K562 (cell line): ENCODE measurements at regions not wholly inside any gene's neighbourhood (a gene's known extent, or its start where the extent isn't known, plus 50 kb on each side); places are given as distances from the start of the nearest gene placed in this dataset.

Experiments used
- ATAC-seq: fragments of 200-7000 bp; cut with Tn5 transposase; 3 replicates; pipeline ENCODE4 v1.9.1; 2020; ENCODE audit warnings: moderate library complexity
- BruUV-seq: library from RNA; stranded (reverse); fragments of 400-500 nt; replicated peaks from 2 replicates; lab custom pipeline; 2021; lab: Mats Ljungman, UMichigan
- CTCF ChIA-PET: fragments of 300-600 bp; formaldehyde crosslinking; extraction: SDS; loops from one replicate; lab custom pipeline; 2021; ENCODE audit warnings: low intra/inter-chr PET ratio; lab: Yijun Ruan, JAX
- POLR2A ChIA-PET: fragments of 300-600, 350-650 bp; sonication (Branson Sonifier 250); formaldehyde crosslinking; extraction: SDS; loops from one replicate; lab custom pipeline; 2021; ENCODE audit warnings: antibody characterized with exemption, inconsistent platforms; lab: Yijun Ruan, JAX
- DNase-seq, 4 experiments: peaks; one replicate each; pipeline versions ENCODE4 v3.0.0 to v3.0.0-alpha.2; 2011 to 2018; ENCODE audit warnings: low spot score in 3 of 4, mixed read lengths in 3 of 4; ENCODE audit errors: extremely low read depth in 1 of 4
- FAIRE-seq: peaks from 2 replicates; lab custom pipeline; 2011; peaks lifted over from hg19 to GRCh38; lab: Jason Lieb, UNC
- H2AFZ ChIP-seq: 2 replicates; pipeline ENCODE4 v1.6.0; 2011; ENCODE audit warnings: low read depth, low read length, control low read depth, inconsistent platforms
- H3K27ac ChIP-seq: fragments of 200-600 bp; 3 replicates; pipeline ENCODE4 v1.8.0; 2011; ENCODE audit warnings: low read depth, mild to moderate bottlenecking, control low read depth, inconsistent platforms, low read length, moderate library complexity, mixed read lengths; ENCODE audit errors: extremely low read depth
- H3K27me3 ChIP-seq, 2 experiments: fragments of 300-600 bp in 1 of 2; 2 replicates in 1 of 2; 3 replicates in 1 of 2; pipeline versions ENCODE4 v1.6.0 to v1.8.0; 2011; ENCODE audit warnings: inconsistent platforms in 2 of 2, low read length in 2 of 2, mild to moderate bottlenecking in 1 of 2, mixed read lengths in 1 of 2, moderate library complexity in 1 of 2; ENCODE audit not compliant: control insufficient read depth in 2 of 2, insufficient read depth in 2 of 2
- H3K36me3 ChIP-seq: fragments of 300-600 bp; 3 replicates; pipeline ENCODE4 v1.8.0; 2011; ENCODE audit warnings: mild to moderate bottlenecking, low read length, inconsistent platforms; ENCODE audit not compliant: control insufficient read depth, insufficient read depth
- H3K4me1 ChIP-seq, 2 experiments: fragments of 200-600 bp in 1 of 2; replicated peaks in 1 of 2; 2 replicates in 1 of 2; 3 replicates in 1 of 2; pipeline versions ENCODE4 v1.5.1 to v1.8.0; 2011; ENCODE audit warnings: inconsistent platforms in 2 of 2, low read length in 2 of 2, mild to moderate bottlenecking in 1 of 2, mixed read lengths in 1 of 2, moderate library complexity in 1 of 2; ENCODE audit not compliant: control insufficient read depth in 2 of 2, insufficient read depth in 2 of 2
- H3K4me2 ChIP-seq: 2 replicates; pipeline ENCODE4 v1.6.1; 2011; ENCODE audit warnings: low read length, control low read depth, inconsistent platforms, mixed read lengths; ENCODE audit not compliant: insufficient read depth
- H3K4me3 ChIP-seq: fragments of 200-600 bp; sonication (generic), shearing (Covaris generic); 2 replicates; pipeline ENCODE4 v1.5.1; 2016; ENCODE audit warnings: control low read depth, inconsistent platforms
- H3K79me2 ChIP-seq: fragments of 200-600 bp; 3 replicates; pipeline ENCODE4 v1.8.0; 2011; ENCODE audit warnings: low read length, inconsistent platforms; ENCODE audit not compliant: control insufficient read depth, insufficient read depth
- H3K9ac ChIP-seq, 2 experiments: 2 replicates each; pipeline versions ENCODE4 v1.6.0 to v1.6.1; 2011; ENCODE audit warnings: low read depth in 2 of 2, low read length in 2 of 2, control low read depth in 1 of 2, inconsistent platforms in 1 of 2, mild to moderate bottlenecking in 1 of 2, mixed read lengths in 1 of 2; ENCODE audit not compliant: insufficient read depth in 1 of 2
- H3K9me1 ChIP-seq: one replicate; pipeline ENCODE4 v1.6.0; 2011; ENCODE audit warnings: inconsistent platforms, mild to moderate bottlenecking, low read length, moderate library complexity; ENCODE audit not compliant: control insufficient read depth, insufficient read depth
- H3K9me3 ChIP-seq: replicated peaks from 2 replicates; pipeline ENCODE4 v1.5.1; 2011; ENCODE audit warnings: low read depth, low read length, inconsistent platforms; ENCODE audit not compliant: control insufficient read depth, insufficient read depth
- H4K20me1 ChIP-seq: replicated peaks from 2 replicates; pipeline ENCODE4 v1.6.1; 2011; ENCODE audit warnings: low read length, inconsistent platforms, mixed read lengths; ENCODE audit not compliant: control insufficient read depth, insufficient read depth
- FIP1L1 ChIP-seq: fragments of 200-400 bp; formaldehyde crosslinking; IDR thresholded peaks from 2 replicates; pipeline ENCODE4 v1.6.1; 2018; ENCODE audit warnings: mild to moderate bottlenecking, low read depth, low read length; ENCODE audit not compliant: poor library complexity, severe bottlenecking
- FOXK1 ChIP-seq: sonication (generic); formaldehyde crosslinking; IDR thresholded peaks from 2 replicates; pipeline ENCODE4 v1.8.0; 2022; ENCODE audit warnings: missing genetic modification reagents, mild to moderate bottlenecking, borderline replicate concordance
- HEY1 ChIP-seq: fragments of 250-450 bp; sonication (Bioruptor Pico); IDR thresholded peaks from 2 replicates; pipeline ENCODE4 v1.5.0; 2020; ENCODE audit warnings: mild to moderate bottlenecking, moderate library complexity, borderline replicate concordance
- LCOR ChIP-seq: sonication (generic); formaldehyde crosslinking; IDR thresholded peaks from 2 replicates; pipeline ENCODE4 v1.8.0; 2022; ENCODE audit warnings: mild to moderate bottlenecking, missing genetic modification reagents
- TSHZ1 ChIP-seq: fragments of 250-450 bp; sonication (Bioruptor Pico); IDR thresholded peaks from 2 replicates; pipeline ENCODE4 v1.4.0; 2020; ENCODE audit warnings: mild to moderate bottlenecking, moderate library complexity
- YY1 ChIP-seq, 3 experiments: IDR thresholded peaks; 2 replicates each; pipeline ENCODE4 v1.6.1; 2011; ENCODE audit warnings: low read length in 2 of 3, mild to moderate bottlenecking in 2 of 3, moderate library complexity in 2 of 3, borderline replicate concordance in 1 of 3, control low read depth in 1 of 3, low read depth in 1 of 3; ENCODE audit not compliant: insufficient read depth in 3 of 3, insufficient replicate concordance in 2 of 3, control insufficient read depth in 1 of 3, insufficient read length in 1 of 3; ENCODE audit errors: extremely low read depth in 1 of 3
- ZNF121 ChIP-seq: sonication (generic); formaldehyde crosslinking; conservative IDR thresholded peaks from 2 replicates; pipeline ENCODE4 v1.8.0; 2022; ENCODE audit warnings: missing genetic modification reagents
- WGBS: fragments of 100-300 bp; shearing (Covaris generic); methylation state at CpG from one replicate; pipeline ENCODE4 v1.1.6; 2016; ENCODE audit warnings: low coverage, mixed read lengths; ENCODE audit not compliant: insufficient coverage; ENCODE audit errors: missing lambda C conversion rate; 5-methylcytosine and 5-hydroxymethylcytosine counted together
- in situ Hi-C: fragments of 300-500 bp; cut with MboI; formaldehyde crosslinking; loops from 4 replicates; pipeline ENCODE4 v1.15.0; 2018; ENCODE audit warnings: inconsistent platforms, mixed read lengths
- intact Hi-C: fragments of 100-400 bp; cut with micrococcal nuclease; formaldehyde crosslinking; loops from 2 replicates; pipeline ENCODE4 v1.14.2; 2022
- TF ChIP-seq, protein P1 (sequence below): fragments of 450-650 bp; formaldehyde crosslinking; IDR thresholded peaks from 2 replicates; pipeline ENCODE4 v1.4.0; 2020; ENCODE audit warnings: mild to moderate bottlenecking, moderate library complexity
- TF ChIP-seq, protein P2 (sequence below): IDR thresholded peaks from 2 replicates; pipeline ENCODE4 v1.6.1; 2016; ENCODE audit warnings: missing genetic modification characterization, missing compliant biosample characterization

- BruUV-seq, result no TSS peak
- DNase-seq, result no peak
- CTCF ChIA-PET, result no interaction called here
Measured at GRCh38 chr2:76613330-76613729, 902.6 kb upstream of the GCFC2 start.

GRCh38 chr2:76612764-76613163 is 902.0 kb upstream of the GCFC2 start:
- BruUV-seq, result no TSS peak
- no peak for FAIRE-seq
- CTCF ChIA-PET, result no interaction called here
- TF ChIP-seq FOXK1 (CRISPR knock-in tag), result no peak
- TF ChIP-seq, protein P1, sequence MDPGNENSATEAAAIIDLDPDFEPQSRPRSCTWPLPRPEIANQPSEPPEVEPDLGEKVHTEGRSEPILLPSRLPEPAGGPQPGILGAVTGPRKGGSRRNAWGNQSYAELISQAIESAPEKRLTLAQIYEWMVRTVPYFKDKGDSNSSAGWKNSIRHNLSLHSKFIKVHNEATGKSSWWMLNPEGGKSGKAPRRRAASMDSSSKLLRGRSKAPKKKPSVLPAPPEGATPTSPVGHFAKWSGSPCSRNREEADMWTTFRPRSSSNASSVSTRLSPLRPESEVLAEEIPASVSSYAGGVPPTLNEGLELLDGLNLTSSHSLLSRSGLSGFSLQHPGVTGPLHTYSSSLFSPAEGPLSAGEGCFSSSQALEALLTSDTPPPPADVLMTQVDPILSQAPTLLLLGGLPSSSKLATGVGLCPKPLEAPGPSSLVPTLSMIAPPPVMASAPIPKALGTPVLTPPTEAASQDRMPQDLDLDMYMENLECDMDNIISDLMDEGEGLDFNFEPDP (CRISPR knock-in tag), result no peak
- no peak for TF ChIP-seq TSHZ1
- TF ChIP-seq LCOR (CRISPR knock-in tag), result no peak
- TF ChIP-seq, protein P2, sequence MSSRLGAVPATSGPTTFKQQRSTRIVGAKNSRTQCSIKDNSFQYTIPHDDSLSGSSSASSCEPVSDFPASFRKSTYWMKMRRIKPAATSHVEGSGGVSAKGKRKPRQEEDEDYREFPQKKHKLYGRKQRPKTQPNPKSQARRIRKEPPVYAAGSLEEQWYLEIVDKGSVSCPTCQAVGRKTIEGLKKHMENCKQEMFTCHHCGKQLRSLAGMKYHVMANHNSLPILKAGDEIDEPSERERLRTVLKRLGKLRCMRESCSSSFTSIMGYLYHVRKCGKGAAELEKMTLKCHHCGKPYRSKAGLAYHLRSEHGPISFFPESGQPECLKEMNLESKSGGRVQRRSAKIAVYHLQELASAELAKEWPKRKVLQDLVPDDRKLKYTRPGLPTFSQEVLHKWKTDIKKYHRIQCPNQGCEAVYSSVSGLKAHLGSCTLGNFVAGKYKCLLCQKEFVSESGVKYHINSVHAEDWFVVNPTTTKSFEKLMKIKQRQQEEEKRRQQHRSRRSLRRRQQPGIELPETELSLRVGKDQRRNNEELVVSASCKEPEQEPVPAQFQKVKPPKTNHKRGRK (tag), result no peak
- TF ChIP-seq ZNF121 (CRISPR knock-in tag), result no peak
- TF ChIP-seq YY1 (IDR thresholded peaks at IDR 0.05; ENCODE audit: borderline replicate concordance in 1 of 3, control insufficient read depth in 1 of 3, extremely low read depth in 1 of 3, insufficient read depth in 3 of 3, insufficient read length in 1 of 3, insufficient replicate concordance in 2 of 3, low read depth in 1 of 3, low read length in 2 of 3), result no peak
- no peak for TF ChIP-seq FIP1L1

More at GRCh38 chr2:76613330-76613729, 902.6 kb upstream of the GCFC2 start:
- Histone ChIP-seq H3K9me3 (no peaks in the 10 kb centered on the region), H3K4me1 (no peaks in the 10 kb centered on the region), H4K20me1 (no peaks in the 10 kb centered on the region), H3K79me2 (no peaks in the 10 kb centered on the region), H3K9ac (no peak overlapping the region), H3K9me1 (no peaks in the 10 kb centered on the region), H3K27me3 (no peaks in the 10 kb centered on the region; a peak in 1 of 5 replicates), H3K4me2 (no peak overlapping the region), H3K36me3 (no peaks in the 10 kb centered on the region), H2AFZ (no peak overlapping the region), H3K27ac (no peak overlapping the region), H3K4me3 (no peak overlapping the region)
- ATAC-seq, result no peak
- POLR2A ChIA-PET, result no interaction called here
- intact Hi-C loops, result no loop called here
- in situ Hi-C loops, result no loop called here
- TF ChIP-seq HEY1 (CRISPR knock-in tag), result no peak
- no peak for FAIRE-seq

More at GRCh38 chr2:76612764-76613163, 902.0 kb upstream of the GCFC2 start:
- no peak for ATAC-seq
- POLR2A ChIA-PET, result no interaction called here
- intact Hi-C loops (no loop called here), in situ Hi-C loops (no loop called here)
- Histone ChIP-seq H2AFZ (no peak overlapping the region), H4K20me1 (no peaks in the 10 kb centered on the region), H3K27ac (no peak overlapping the region), H3K9ac (no peak overlapping the region), H3K36me3 (no peaks in the 10 kb centered on the region), H3K9me1 (no peaks in the 10 kb centered on the region), H3K4me2 (no peak overlapping the region), H3K9me3 (no peaks in the 10 kb centered on the region), H3K4me1 (no peaks in the 10 kb centered on the region), H3K79me2 (no peaks in the 10 kb centered on the region), H3K27me3 (no peaks in the 10 kb centered on the region; a peak in 1 of 5 replicates), H3K4me3 (no peak overlapping the region)
- 0% methylated on average over 2 of the region's 2 CpGs for whole genome bisulfite sequencing
- DNase-seq, result no peak
